ENCODE measurements at regions not wholly inside any gene's neighbourhood (a gene's known extent, or its start where the extent isn't known, plus 50 kb on each side); places are given as distances from the start of the nearest gene placed in this dataset.

DNA sequence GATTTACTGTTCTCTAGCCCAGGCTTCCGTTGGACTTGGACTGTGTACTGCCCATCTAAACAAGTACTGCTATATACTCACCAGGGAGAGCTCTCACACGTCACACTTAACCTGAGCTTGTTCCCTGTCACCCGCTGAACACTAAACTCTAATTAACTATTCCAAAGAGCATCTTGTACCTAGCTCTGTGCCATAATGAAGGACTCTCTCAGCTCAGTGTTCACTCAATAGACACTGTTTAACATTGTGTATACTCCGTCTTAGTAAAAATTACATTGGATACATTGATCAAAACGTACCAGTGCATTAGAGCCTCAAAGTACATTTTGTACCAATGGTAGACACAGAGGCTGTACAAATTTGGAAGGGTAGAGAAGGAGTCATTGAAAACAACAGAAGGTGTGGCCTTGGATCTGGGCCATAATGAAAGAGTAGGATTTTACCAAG is 55.4 kb upstream of the EPHA7 start:
- Histone ChIP-seq H3K9me3 (ENCODE audit: control insufficient read depth in 2 of 3, insufficient read depth in 1 of 3, low read length in 3 of 3) (no peaks in the 10 kb centered on the region), H3K36me3 (ENCODE audit: control insufficient read depth in 2 of 3, insufficient read depth in 3 of 3, low read length in 3 of 3) (no peaks in the 10 kb centered on the region), H3K4me3 (ENCODE audit: low read length in 3 of 3) (no peak overlapping the region), H3K4me1 (ENCODE audit: control insufficient read depth in 2 of 3, insufficient read depth in 2 of 3, low read depth in 1 of 3, low read length in 3 of 3) (no peaks in the 10 kb centered on the region), H3K27me3 (ENCODE audit: control insufficient read depth, insufficient read depth, low read length) (no peaks in the 10 kb centered on the region), H3K9ac (ENCODE audit: low read length in 3 of 3) (no peak overlapping the region), H3K27ac (ENCODE audit: low read depth in 2 of 2, low read length in 2 of 2) (no peak overlapping the region)
- TF ChIP-seq, protein P1, sequence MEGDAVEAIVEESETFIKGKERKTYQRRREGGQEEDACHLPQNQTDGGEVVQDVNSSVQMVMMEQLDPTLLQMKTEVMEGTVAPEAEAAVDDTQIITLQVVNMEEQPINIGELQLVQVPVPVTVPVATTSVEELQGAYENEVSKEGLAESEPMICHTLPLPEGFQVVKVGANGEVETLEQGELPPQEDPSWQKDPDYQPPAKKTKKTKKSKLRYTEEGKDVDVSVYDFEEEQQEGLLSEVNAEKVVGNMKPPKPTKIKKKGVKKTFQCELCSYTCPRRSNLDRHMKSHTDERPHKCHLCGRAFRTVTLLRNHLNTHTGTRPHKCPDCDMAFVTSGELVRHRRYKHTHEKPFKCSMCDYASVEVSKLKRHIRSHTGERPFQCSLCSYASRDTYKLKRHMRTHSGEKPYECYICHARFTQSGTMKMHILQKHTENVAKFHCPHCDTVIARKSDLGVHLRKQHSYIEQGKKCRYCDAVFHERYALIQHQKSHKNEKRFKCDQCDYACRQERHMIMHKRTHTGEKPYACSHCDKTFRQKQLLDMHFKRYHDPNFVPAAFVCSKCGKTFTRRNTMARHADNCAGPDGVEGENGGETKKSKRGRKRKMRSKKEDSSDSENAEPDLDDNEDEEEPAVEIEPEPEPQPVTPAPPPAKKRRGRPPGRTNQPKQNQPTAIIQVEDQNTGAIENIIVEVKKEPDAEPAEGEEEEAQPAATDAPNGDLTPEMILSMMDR (IDR thresholded peaks at IDR 0.05; ENCODE audit: borderline replicate concordance, extremely low read depth, insufficient read depth): no peak
- FAIRE-seq: no peak
- intact Hi-C loops (cut with DNase I): no loop called here
- no peak for DNase-seq

DNA sequence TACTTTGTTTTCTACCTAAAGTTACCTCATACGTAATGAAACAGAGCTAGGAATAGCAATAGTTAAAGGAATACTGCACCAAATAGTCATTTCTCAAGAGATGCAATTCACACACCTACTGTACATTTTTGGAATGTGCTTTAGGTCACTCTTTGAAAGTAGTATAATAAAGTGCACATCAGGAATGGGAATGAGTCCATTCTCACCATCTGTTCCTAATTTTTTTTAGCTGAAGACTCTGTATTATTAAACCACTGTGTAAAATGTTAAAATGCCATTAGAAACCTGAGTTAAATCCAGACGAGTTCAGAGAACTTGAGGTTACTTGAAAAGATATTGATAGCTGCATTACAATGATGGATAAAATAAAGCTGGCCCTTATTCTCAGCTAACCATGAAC is 51.9 kb upstream of the EPHA7 start:
- TF ChIP-seq, protein P1 (IDR thresholded peaks at IDR 0.05; ENCODE audit: borderline replicate concordance, extremely low read depth, insufficient read depth): no peak
- H3K9ac ChIP-seq (ENCODE audit: low read length in 3 of 3): no peak overlapping the region
- no peaks in the 10 kb centered on the region for H3K36me3 ChIP-seq (ENCODE audit: control insufficient read depth in 2 of 3, insufficient read depth in 3 of 3, low read length in 3 of 3)
- intact Hi-C loops (cut with DNase I): no loop called here
- no peak overlapping the region for H3K4me3 ChIP-seq (ENCODE audit: low read length in 3 of 3)
- DNase-seq: no peak
- no peaks in the 10 kb centered on the region for H3K4me1 ChIP-seq (ENCODE audit: control insufficient read depth in 2 of 3, insufficient read depth in 2 of 3, low read depth in 1 of 3, low read length in 3 of 3)
- no peaks in the 10 kb centered on the region for H3K27me3 ChIP-seq (ENCODE audit: control insufficient read depth, insufficient read depth, low read length)
- no peaks in the 10 kb centered on the region for H3K9me3 ChIP-seq (ENCODE audit: control insufficient read depth in 2 of 3, insufficient read depth in 1 of 3, low read length in 3 of 3)
- FAIRE-seq: no peak
- H3K27ac ChIP-seq (ENCODE audit: low read depth in 2 of 2, low read length in 2 of 2): no peak overlapping the region

Data from kidney (tissue), 13 donors.